Thyroid gland (tissue), 4 donors: ENCODE measurements at regions not wholly inside any gene's neighbourhood (a gene's known extent, or its start where the extent isn't known, plus 50 kb on each side); places are given as distances from the start of the nearest gene placed in this dataset.

ENCODE experiments used
- POLR2A ChIP-seq, 2 donors: fragments of 450-650 bp; IDR thresholded peaks; one replicate each; pipeline ENCODE4 v1.6.1; 2017; ENCODE audit warnings: antibody characterized with exemption in 2 of 2, mild to moderate bottlenecking in 2 of 2, moderate library complexity in 1 of 2
- TF ChIP-seq, protein P1 (sequence below), 6 experiments: fragments of 200-600 bp in 3 of 6; fragments of 450-650 bp in 3 of 6; sonication (generic) in 3 of 6; IDR thresholded peaks; one replicate each; pipeline ENCODE4 v1.5.1; 2016 to 2019; ENCODE audit warnings: antibody characterized with exemption in 6 of 6, mild to moderate bottlenecking in 2 of 6, inconsistent platforms in 1 of 6, moderate library complexity in 1 of 6

DNA sequence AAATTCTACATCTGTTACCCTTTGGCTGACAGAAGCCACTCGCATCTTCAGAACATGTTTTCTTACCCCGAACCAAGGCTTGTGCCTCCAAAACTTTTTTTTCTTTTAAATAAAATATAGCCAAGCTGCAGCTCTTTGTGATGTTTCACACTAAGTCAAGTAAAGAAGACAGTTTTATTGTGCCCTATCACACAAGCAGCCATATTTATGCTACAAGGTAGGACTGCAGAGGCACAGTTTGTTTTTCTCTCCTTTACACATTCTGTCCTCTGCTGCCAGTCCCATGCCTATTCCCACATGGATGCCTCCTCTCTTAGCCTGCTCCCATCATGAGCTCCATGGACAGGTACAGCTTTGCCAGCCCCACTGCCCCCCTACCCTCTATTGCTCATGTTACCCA is 219.6 kb upstream of the THUMPD2 start:
- TF ChIP-seq, protein P1, sequence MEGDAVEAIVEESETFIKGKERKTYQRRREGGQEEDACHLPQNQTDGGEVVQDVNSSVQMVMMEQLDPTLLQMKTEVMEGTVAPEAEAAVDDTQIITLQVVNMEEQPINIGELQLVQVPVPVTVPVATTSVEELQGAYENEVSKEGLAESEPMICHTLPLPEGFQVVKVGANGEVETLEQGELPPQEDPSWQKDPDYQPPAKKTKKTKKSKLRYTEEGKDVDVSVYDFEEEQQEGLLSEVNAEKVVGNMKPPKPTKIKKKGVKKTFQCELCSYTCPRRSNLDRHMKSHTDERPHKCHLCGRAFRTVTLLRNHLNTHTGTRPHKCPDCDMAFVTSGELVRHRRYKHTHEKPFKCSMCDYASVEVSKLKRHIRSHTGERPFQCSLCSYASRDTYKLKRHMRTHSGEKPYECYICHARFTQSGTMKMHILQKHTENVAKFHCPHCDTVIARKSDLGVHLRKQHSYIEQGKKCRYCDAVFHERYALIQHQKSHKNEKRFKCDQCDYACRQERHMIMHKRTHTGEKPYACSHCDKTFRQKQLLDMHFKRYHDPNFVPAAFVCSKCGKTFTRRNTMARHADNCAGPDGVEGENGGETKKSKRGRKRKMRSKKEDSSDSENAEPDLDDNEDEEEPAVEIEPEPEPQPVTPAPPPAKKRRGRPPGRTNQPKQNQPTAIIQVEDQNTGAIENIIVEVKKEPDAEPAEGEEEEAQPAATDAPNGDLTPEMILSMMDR (IDR thresholded peaks at IDR 0.05), result no peak
- TF ChIP-seq POLR2A (IDR thresholded peaks at IDR 0.05), result no peak
